Inferior parietal cortex (tissue), 1 donor: ENCODE measurements at regions not wholly inside any gene's neighbourhood (a gene's known extent, or its start where the extent isn't known, plus 50 kb on each side); places are given as distances from the start of the nearest gene placed in this dataset.
"Not testable (repeated sequence)": the region's sequence is repeated elsewhere in the genome, so short reads cannot be mapped to it uniquely, and the experiment has no call there.

Source experiments
- DNase-seq: peaks from one replicate; pipeline ENCODE4 v3.0.0-alpha.2; 2016; ENCODE audit errors: extremely low spot score

GRCh38 chr7:23887660-23888059 is 177.6 kb downstream of the STK31 start:
- DNase-seq: no peak

- no peak for DNase-seq
These were observed 178.9 kb downstream of the STK31 start for GRCh38 chr7:23888958-23889357.

- no peak for DNase-seq
These were observed 179.5 kb downstream of the STK31 start for GRCh38 chr7:23889566-23889965.

- no peak for DNase-seq
These were observed 182.0 kb downstream of the STK31 start for GRCh38 chr7:23892019-23892418.

DNA sequence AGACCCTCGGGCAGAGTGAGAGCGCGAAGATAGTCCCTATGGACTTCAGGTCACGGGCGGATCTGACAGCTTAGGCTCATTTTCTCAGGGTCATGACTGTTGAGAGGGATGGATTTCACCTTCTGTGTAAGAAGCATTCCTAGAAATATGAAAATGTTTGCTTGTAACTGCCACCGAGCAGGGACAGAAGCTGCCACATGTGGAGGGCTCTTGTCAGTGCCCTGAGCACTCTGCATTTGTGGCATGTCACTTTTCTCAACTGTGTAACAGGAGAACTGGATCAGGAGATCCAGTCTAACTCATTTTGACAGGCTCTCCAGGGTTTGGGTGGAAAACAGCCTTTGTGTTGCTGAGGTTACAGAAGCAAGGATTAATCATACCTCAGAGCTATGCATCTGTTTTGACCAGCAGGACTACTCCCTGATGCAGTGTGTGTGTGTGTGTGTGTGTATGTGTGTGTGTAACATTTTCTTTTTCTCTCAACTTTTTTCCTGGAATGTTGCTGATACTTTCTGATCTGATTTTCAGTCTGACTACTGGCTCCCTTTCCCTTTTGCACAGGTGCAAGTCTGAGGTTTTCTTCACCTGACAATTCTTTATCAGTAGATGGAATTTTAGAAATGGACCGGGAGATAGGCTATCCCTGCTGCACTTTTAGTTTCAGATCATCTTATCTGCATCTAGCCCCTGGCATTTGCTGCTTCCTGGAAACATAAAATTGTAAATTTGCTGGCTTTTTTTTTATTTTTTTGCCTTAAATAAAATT is 183.3 kb downstream of the STK31 start:
- no peak for DNase-seq

DNA sequence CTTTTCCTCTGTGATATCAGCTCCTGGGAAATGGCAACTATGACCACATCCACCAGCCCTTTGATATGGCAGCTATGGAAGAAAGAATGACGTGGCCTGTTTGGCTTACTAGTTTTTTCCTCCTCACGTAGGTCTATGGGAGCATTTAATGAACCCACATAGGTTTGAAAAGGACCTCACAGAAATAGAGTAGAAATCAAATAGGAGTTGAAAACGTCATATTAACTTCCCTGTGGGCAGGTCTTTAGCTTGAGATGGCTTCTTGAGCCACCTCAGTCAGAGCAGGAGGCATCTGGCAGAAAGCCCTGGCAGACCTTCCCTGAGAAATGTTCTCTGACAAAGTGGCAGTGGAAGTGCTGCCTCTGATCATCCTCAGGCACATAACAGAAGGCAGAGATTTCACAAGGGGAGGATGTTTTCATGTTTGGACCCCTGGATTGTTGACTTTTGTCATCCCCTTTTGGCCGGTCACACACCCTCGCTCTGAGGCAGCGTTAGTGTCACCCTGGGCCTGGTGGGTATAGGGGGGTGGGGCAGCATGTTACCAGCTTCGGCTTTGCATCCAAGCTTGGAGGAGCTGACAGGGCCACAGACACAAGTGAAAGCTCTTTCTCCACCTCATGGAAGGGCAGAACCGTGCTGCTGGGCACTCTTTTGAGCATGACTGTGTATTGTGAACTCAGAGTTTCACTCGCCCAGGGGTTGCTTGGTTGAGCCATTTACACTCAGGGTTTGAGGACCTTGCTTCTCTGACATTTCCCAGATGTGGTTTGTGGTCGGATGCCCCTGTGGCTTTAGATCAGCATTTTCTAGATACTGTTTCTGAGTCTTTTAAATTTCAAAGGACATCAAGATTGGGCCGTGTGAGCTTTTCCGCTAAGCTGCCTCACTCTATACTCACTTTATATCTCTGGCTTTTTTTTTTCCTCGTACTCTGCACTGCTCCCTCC is 184.2 kb downstream of the STK31 start:
- no peak for DNase-seq

GRCh38 chr7:23894892-23895569 is 185.0 kb downstream of the STK31 start:
- no peak for DNase-seq

GRCh38 chr7:23895666-23896096 is 185.7 kb downstream of the STK31 start:
- no peak for DNase-seq

DNA sequence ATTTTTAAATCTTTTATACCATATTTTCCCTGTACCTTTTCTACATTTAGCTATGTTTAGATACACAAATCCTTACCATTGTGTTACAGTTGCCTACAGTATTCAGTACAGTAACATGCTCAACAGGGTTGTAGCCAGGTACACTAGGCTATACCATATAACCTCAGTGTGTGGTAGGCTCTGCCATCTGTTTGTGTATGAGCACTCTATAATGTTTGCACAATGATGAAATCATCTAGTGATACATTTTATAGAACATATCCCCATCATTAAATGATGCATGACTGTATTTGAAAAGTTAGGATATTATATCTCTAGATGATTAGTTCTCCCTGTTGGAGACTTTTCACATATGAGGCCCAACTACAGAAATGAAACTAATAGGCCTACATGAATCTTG is 188.6 kb downstream of the STK31 start:
- no peak for DNase-seq

DNA sequence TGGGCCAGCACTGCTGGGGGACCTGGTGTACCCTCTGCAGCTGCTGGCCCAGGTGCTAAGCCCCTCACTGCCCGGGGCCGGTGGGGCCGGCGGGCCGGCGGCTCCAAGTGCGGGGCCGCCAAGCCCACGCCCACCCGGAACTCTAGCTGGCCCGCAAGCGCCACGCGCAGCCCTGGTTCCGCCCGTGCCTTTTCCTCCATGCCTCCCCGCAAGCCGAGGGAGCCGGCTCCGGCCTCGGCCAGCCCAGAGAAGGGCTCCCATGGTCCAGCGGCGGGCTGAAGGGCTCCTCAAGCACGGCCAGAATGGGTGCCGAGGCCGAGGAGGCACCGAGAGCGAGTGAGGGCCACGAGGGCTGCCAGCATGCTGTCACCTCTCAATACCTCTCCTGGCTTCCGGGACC is 194.9 kb downstream of the STK31 start:
- not testable (repeated sequence) for DNase-seq

GRCh38 chr7:23907012-23907411 is 197.0 kb downstream of the STK31 start:
- no peak for DNase-seq

GRCh38 chr7:23909426-23909825 is 199.4 kb downstream of the STK31 start:
- no peak for DNase-seq

GRCh38 chr7:23912065-23912464 is 202.0 kb downstream of the STK31 start:
- no peak for DNase-seq

DNA sequence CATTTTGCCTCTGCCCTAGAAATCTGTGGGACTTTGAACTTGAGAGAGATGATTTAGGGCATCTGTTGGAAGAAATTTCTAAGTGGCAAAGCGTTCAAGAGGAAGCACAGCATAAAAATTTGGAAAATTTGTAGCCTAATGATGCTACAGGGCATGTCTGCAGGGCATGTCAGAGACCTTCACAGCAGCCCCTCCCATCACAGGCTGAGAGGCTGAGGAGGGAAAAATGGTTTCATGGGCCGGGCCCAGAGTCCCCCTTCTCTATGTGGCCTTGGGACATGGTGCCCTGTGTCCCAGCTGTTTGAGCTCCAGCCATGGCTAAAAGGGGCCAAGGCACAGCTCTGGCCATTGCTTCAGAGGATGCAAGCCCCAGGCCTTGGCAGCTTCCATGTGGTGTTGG is 203.0 kb downstream of the STK31 start:
- DNase-seq: no peak

DNA sequence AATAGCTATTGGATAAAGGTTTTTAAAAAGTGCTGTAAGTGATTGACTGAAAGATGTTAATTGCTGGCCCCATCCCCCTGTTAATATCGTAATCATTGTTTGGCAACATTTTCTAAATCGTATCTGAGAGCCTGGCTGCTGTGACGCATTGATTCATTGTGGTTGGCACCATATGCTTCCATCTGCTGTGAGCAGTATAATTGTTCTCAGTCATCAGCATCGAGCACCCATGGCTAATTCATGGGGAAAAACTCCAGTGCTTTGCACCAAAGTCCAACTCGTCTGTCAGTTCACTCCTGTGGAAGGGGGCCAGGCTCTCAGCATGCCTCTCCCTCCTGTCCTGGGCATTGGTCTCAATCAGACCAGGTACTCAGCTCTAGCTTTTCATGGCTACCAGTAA is 205.2 kb downstream of the STK31 start:
- DNase-seq: no peak

GRCh38 chr7:23918286-23918685 is 208.3 kb downstream of the STK31 start:
- DNase-seq: no peak

DNA sequence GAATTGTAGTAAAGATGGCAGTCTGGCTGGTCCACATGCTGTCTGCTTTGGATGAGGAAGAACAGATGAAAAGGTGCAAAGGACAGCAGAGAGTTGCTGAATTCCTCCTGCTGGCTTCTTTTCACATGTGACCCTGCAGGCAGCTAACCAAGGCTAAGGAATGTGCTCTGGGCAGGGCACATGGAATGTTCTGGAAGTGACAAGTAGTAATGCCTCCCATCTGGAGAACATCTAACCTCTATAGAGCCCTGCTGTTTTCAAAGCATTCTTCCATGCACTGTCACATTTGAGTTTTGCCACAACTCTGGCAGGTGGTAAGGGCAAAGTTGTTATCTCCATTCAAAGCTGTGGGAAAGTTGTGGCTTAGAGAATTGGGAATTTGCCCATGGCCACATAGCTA is 208.8 kb downstream of the STK31 start:
- no peak for DNase-seq

- DNase-seq: no peak
These were observed 215.1 kb downstream of the STK31 start for GRCh38 chr7:23925088-23925487.

- no peak for DNase-seq
These were observed 217.8 kb downstream of the STK31 start for GRCh38 chr7:23927709-23928417.

DNA sequence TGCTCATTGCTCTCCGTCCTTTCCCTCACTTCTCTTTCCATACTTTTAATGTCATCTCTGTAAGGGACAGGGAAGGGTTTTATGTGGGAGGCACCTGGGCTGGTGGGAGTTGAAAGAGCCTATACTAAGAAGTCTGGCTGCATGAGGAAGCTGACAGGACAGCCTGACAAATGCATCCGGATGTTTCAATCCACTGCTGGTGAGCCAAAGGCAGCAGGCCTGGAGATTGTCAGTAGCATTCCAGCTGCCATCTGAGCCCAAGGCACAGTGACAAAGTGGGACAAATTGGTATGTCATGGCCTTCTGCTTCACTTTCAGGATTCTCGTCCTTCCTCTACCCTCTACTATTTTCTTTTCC is 218.4 kb downstream of the STK31 start:
- DNase-seq: no peak

- DNase-seq: no peak
These were observed 220.3 kb downstream of the STK31 start for GRCh38 chr7:23930312-23930711.

- no peak for DNase-seq
These were observed 221.6 kb downstream of the STK31 start for GRCh38 chr7:23931633-23932032.
